HL-60 (cell line): ENCODE measurements at regions not wholly inside any gene's neighbourhood (a gene's known extent, or its start where the extent isn't known, plus 50 kb on each side); places are given as distances from the start of the nearest gene placed in this dataset.

ENCODE experiments used
- GABPA ChIP-seq: IDR thresholded peaks from 2 replicates; pipeline ENCODE4 v1.6.1; 2012; ENCODE audit warnings: low read depth
- POLR2AphosphoS5 ChIP-seq: IDR thresholded peaks from 2 replicates; pipeline ENCODE4 v1.6.1; 2012; ENCODE audit warnings: low read depth
- SPI1 ChIP-seq: IDR thresholded peaks from 2 replicates; pipeline ENCODE4 v1.6.1; 2012; ENCODE audit warnings: low read depth, mild to moderate bottlenecking, borderline replicate concordance
- TF ChIP-seq, protein P1 (sequence below): IDR thresholded peaks from one replicate; pipeline ENCODE4 v1.5.1; 2011; ENCODE audit warnings: low read length, control low read depth, inconsistent platforms; ENCODE audit not compliant: insufficient read depth
- TF ChIP-seq, protein P2 (sequence below): IDR thresholded peaks from 2 replicates; pipeline ENCODE4 v1.6.1; 2012; ENCODE audit warnings: low read depth; ENCODE audit not compliant: insufficient replicate concordance

DNA sequence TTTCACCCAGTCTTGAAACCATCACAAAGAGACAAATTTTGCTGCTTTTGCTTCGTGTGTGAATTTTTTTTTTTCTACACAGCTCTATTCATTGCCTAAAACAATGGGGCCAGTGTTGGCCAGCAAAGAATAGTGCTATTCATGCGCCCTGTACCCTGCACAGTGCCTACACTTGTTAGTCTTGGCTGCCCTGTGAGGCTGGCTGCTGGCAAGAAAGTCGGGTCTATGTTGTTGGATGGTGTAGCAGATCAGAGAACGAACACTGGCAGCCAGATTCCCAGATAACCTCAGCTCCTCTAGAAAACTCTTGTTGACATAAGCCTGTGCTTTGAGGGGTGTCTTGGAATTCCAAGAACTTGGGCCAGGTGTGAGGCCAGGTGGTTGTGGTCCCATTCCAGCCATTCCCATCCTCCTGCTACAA, 455.7 kb upstream of the TCF4 start:
- TF ChIP-seq, protein P1, sequence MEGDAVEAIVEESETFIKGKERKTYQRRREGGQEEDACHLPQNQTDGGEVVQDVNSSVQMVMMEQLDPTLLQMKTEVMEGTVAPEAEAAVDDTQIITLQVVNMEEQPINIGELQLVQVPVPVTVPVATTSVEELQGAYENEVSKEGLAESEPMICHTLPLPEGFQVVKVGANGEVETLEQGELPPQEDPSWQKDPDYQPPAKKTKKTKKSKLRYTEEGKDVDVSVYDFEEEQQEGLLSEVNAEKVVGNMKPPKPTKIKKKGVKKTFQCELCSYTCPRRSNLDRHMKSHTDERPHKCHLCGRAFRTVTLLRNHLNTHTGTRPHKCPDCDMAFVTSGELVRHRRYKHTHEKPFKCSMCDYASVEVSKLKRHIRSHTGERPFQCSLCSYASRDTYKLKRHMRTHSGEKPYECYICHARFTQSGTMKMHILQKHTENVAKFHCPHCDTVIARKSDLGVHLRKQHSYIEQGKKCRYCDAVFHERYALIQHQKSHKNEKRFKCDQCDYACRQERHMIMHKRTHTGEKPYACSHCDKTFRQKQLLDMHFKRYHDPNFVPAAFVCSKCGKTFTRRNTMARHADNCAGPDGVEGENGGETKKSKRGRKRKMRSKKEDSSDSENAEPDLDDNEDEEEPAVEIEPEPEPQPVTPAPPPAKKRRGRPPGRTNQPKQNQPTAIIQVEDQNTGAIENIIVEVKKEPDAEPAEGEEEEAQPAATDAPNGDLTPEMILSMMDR, result no peak
- TF ChIP-seq, protein P2, sequence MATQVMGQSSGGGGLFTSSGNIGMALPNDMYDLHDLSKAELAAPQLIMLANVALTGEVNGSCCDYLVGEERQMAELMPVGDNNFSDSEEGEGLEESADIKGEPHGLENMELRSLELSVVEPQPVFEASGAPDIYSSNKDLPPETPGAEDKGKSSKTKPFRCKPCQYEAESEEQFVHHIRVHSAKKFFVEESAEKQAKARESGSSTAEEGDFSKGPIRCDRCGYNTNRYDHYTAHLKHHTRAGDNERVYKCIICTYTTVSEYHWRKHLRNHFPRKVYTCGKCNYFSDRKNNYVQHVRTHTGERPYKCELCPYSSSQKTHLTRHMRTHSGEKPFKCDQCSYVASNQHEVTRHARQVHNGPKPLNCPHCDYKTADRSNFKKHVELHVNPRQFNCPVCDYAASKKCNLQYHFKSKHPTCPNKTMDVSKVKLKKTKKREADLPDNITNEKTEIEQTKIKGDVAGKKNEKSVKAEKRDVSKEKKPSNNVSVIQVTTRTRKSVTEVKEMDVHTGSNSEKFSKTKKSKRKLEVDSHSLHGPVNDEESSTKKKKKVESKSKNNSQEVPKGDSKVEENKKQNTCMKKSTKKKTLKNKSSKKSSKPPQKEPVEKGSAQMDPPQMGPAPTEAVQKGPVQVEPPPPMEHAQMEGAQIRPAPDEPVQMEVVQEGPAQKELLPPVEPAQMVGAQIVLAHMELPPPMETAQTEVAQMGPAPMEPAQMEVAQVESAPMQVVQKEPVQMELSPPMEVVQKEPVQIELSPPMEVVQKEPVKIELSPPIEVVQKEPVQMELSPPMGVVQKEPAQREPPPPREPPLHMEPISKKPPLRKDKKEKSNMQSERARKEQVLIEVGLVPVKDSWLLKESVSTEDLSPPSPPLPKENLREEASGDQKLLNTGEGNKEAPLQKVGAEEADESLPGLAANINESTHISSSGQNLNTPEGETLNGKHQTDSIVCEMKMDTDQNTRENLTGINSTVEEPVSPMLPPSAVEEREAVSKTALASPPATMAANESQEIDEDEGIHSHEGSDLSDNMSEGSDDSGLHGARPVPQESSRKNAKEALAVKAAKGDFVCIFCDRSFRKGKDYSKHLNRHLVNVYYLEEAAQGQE, result no peak
- TF ChIP-seq POLR2AphosphoS5 (no peak), GABPA (no peak), SPI1 (no peak)
